Transverse colon (tissue), 4 donors: ENCODE measurements at regions not wholly inside any gene's neighbourhood (a gene's known extent, or its start where the extent isn't known, plus 50 kb on each side); places are given as distances from the start of the nearest gene placed in this dataset.

ENCODE experiments used
- POLR2AphosphoS5 ChIP-seq, 3 donors: sonication (generic); formaldehyde crosslinking; IDR thresholded peaks; one replicate each; pipeline ENCODE4 v1.6.1; 2016; ENCODE audit warnings: antibody characterized with exemption in 3 of 3
- TF ChIP-seq, protein P1 (sequence below), 5 experiments: fragments of 200-600 bp in 3 of 5; fragments of 450-650 bp in 2 of 5; sonication (generic) in 3 of 5; IDR thresholded peaks; 1 replicate in 2 of 5; 2 replicates in 3 of 5; pipeline ENCODE4 v1.5.1; 2016 to 2017; ENCODE audit warnings: antibody characterized with exemption in 5 of 5, inconsistent platforms in 3 of 5, mild to moderate bottlenecking in 2 of 5, moderate library complexity in 1 of 5

- TF ChIP-seq, protein P1, sequence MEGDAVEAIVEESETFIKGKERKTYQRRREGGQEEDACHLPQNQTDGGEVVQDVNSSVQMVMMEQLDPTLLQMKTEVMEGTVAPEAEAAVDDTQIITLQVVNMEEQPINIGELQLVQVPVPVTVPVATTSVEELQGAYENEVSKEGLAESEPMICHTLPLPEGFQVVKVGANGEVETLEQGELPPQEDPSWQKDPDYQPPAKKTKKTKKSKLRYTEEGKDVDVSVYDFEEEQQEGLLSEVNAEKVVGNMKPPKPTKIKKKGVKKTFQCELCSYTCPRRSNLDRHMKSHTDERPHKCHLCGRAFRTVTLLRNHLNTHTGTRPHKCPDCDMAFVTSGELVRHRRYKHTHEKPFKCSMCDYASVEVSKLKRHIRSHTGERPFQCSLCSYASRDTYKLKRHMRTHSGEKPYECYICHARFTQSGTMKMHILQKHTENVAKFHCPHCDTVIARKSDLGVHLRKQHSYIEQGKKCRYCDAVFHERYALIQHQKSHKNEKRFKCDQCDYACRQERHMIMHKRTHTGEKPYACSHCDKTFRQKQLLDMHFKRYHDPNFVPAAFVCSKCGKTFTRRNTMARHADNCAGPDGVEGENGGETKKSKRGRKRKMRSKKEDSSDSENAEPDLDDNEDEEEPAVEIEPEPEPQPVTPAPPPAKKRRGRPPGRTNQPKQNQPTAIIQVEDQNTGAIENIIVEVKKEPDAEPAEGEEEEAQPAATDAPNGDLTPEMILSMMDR (IDR thresholded peaks at IDR 0.05): no peak
- no peak for TF ChIP-seq POLR2AphosphoS5 (IDR thresholded peaks at IDR 0.05)
Measured at GRCh38 chr14:58918066-58918738, 270.3 kb upstream of the DAAM1 start.
